NAMALWA (cell line): ENCODE measurements at regions not wholly inside any gene's neighbourhood (a gene's known extent, or its start where the extent isn't known, plus 50 kb on each side); places are given as distances from the start of the nearest gene placed in this dataset.
"Not testable (repeated sequence)": the region's sequence is repeated elsewhere in the genome, so short reads cannot be mapped to it uniquely, and the experiment has no call there.

Source experiments
- DNase-seq: peaks from one replicate; pipeline ENCODE4 v3.0.0-alpha.2; 2015; ENCODE audit warnings: low spot score

- no peak for DNase-seq
Observed at GRCh38 chrX:123085311-123085940, 98.7 kb upstream of the GRIA3 start.

GRCh38 chrX:123086768-123087167 lies 97.3 kb upstream of the GRIA3 start:
- no peak for DNase-seq

GRCh38 chrX:123087326-123087725 lies 96.8 kb upstream of the GRIA3 start:
- DNase-seq: no peak

DNA sequence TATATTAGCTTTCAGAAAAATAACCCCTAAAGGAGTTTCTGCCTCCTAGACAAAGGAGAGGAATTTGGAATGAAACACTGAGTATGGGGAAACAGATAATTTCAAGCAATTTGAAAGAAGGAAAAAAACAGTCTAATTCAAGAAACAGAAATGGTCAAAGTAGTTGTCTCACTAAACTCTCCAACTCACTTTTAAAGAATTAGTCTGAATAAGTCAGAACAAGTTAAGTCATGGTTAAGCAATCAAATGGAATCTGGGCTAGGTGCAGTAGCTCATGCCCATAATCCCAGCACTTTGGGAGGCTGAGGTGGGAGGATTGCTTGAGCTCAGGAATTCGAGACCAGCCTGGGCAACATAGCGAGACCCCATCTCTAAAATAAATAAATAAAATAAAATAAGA lies 95.7 kb upstream of the GRIA3 start:
- no peak for DNase-seq

DNA sequence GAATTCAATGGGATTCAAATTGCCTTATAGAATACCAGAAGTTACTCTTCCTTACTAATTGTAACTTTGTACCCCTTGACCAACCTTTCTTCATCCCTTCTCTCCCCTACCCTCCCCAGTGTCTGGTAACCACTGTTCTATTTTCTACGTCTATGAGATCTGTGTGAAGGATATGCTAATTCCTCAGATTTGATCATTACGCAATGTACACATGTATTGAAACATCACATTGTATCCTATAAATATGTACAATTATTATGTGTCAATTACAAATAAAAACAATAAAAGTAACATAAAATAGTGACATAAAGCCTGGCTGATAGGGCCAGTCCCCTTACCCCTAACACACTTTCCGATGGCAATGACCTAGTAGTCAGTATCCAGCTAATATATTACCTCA lies 95.1 kb upstream of the GRIA3 start:
- no peak for DNase-seq

- no peak for DNase-seq
Observed at GRCh38 chrX:123093792-123094191, 90.3 kb upstream of the GRIA3 start.

DNA sequence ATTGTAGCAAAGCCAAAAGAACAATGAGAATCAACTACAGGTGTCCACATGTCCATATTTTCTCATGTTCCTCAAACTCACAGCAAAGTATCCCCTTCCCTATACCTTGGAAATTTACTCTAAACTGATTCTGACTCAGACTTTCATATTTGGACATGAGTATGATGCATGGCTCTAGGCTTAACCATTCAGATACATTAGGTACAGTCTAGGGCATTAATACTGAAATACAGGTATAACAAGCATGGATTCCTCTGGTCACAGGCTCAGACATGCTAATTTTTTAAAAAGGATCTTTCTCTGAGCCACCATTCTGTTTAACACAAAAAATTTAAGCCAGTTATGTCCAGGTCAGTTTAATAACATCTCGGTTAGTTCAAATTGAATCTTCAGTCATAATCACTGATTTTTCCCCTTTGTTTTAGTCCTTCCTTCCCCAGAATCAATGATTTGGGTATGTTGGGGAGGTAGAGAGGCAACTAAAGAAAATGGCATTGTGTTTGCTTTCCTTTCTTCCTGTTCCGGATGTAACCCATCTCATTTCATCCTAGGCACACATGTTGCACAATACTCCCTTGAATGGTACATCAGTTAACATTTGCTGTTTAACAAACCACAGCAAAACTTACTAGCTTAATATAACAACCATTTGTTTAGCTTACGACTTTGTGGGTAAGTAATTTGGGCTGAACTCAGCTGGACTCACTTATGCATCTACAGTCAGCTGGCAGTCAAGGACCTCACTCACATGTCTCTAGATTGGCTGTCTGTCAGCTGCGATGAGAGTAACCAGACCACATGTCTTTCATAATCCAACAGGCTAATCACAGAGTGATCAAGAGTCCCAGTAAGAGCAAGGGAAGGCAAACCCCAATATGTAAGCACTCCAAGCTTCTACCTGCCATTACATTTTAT lies 75.3 kb upstream of the GRIA3 start:
- DNase-seq: no peak

DNA sequence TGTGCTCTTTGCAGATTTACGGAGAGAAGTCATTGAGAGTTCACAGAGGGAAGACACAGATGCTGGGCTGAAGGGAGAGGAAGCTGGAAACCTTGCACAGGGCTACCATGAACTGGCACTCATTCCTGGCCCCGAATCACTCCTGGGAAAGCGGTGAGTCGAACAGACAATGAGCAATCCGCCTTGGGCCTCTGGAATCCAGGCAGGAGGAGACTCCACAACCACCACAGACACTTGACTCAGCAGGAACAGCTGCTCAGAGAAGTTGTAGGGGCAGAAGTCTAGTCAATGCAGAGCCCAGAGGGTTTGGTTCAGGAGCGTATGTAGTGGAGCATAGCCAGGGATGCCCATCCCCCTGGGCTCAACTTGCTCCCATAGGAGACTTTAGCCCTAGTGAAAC lies 62.8 kb upstream of the GRIA3 start:
- no peak for DNase-seq

DNA sequence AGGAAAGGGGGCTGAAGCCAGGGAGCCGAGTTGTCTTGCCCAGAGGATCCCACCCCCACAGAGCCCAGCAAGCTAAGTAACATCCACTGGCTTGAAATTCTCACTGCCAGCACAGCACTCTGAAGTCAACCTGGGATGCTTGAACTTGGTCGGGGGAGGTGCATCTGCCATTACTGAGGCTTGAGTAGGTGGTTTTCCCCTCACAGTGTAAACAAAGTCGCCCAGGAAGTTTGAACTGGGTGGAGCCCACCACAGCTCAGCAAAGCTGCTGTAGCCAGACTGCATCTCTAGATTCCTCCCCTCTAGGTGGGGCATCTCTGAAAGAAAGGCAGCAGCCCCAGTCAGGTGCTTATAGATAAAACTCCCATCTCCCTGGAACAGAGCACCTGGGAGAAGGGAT lies 54.3 kb upstream of the GRIA3 start:
- DNase-seq: not testable (repeated sequence)
